Stimulated activated CD8-positive, alpha-beta memory T cell treated with anti-CD3 and anti-CD28 coated beads, Interleukin-4, amount 100 ng/mL, for 1 hour (primary cell): ENCODE measurements at regions not wholly inside any gene's neighbourhood (a gene's known extent, or its start where the extent isn't known, plus 50 kb on each side); places are given as distances from the start of the nearest gene placed in this dataset.
"Not testable (repeated sequence)": the region's sequence is repeated elsewhere in the genome, so short reads cannot be mapped to it uniquely, and the experiment has no call there.

Experiments used
- DNase-seq, 2 donors: peaks; one replicate each; pipeline ENCODE4 v3.0.0-alpha.2; 2020; ENCODE audit warnings: low read depth in 2 of 2, low spot score in 1 of 2

DNA sequence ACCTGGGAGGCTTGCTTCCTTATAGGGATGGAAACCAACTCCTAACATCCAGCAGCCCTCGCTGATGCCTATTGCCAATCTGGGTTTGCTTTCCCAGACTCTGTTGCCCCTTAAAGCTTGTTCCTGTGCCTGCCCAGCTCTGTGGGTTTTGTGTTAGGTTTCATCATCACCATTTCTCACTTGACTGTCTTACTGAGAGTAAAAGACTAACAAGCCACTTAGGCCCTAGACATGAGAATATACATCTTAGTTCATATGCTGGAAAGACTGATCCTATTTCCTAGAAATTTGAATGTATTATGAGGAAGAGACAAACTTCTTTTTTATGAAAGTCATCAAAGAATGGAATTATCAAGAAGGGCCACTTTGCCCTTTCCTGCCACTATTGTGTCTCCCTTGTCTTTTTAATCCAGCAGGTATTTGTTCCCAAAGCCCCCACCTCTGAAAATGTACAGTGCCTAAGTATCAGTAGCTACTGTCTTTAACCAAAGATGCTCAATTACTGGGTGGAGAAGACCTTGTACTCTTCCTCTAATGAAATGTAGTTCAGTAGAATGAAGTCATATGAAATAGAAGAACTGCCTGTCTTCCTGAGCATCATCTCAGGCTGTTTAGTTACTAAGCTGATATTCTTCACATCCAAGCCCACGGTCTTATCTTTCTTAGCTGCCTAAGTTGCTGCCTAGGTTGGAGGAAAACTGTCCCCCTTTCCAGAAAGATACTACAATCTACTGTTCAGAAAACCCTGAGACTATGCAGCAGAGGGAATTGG, 59.8 kb upstream of the ZPLD1 start:
- no peak for DNase-seq

DNA sequence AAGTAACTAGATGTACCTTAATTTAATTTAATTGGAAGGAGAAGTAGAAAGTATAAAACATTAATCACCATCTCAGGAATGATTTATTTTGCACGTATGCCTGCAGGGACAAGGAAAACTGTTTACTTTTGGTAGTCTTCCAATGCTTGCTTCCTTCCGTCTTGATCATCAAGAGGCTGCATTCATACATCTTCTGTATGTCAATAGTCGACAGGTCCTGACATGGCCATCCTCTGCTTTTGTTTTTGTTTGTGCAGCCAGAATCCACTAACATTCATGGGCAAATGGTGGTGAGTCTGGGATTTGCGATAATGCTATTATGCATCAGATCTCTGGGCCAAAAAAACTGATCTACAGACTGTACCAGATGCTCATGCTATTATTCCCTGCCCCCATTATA, 56.6 kb upstream of the ZPLD1 start:
- DNase-seq = no peak

DNA sequence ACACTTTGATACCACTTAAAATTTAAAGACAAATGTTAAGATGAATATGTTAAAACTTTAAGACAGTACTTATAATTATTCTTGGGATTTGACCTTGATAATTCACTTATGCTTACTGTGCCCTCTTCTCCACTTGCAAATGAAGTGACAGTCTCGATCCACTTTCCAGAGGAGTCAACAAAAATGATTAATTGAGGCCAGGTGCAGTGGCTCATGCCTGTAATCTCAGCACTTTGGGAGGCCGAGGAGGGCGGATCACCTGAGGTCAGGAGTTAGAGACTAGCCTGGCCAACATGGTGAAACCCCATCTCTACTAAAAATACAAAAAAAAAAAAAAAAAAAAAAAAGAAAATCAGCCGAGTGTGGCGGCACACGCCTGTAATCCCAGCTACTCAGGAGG, 52.6 kb upstream of the ZPLD1 start:
- DNase-seq = not testable (repeated sequence)
